GM12873 (cell line): ENCODE measurements at regions not wholly inside any gene's neighbourhood (a gene's known extent, or its start where the extent isn't known, plus 50 kb on each side); places are given as distances from the start of the nearest gene placed in this dataset.
A peak's percentile ranks its signal among the peaks of the same experiment; 100 is the strongest.

ENCODE experiments used
- TF ChIP-seq, protein P1 (sequence below): IDR thresholded peaks from 2 replicates; pipeline ENCODE4 v1.5.1; 2012; ENCODE audit warnings: low read depth, mild to moderate bottlenecking, moderate library complexity, low read length, control low read depth; ENCODE audit not compliant: insufficient read depth; ENCODE audit errors: missing control alignments

DNA sequence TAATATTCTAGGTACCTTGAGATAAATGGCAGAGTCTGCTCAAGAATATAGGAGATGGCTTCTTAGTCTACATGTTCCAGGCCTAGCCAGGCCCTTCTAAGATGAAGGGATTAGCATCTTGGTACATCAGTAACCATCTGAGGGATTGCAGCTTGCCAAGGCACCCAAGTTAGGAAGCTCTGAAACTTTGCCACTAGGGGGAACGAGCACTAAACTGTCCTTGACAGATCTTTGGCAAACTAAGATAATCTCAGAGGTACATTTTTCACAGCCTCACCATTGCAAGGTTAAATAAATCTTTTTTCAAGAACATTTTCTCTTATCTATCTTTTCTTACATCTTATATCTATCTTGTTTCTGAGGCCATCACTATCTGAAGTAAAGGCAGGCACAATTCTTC lies 351.2 kb downstream of the RAP2B start:
- TF ChIP-seq, protein P1, sequence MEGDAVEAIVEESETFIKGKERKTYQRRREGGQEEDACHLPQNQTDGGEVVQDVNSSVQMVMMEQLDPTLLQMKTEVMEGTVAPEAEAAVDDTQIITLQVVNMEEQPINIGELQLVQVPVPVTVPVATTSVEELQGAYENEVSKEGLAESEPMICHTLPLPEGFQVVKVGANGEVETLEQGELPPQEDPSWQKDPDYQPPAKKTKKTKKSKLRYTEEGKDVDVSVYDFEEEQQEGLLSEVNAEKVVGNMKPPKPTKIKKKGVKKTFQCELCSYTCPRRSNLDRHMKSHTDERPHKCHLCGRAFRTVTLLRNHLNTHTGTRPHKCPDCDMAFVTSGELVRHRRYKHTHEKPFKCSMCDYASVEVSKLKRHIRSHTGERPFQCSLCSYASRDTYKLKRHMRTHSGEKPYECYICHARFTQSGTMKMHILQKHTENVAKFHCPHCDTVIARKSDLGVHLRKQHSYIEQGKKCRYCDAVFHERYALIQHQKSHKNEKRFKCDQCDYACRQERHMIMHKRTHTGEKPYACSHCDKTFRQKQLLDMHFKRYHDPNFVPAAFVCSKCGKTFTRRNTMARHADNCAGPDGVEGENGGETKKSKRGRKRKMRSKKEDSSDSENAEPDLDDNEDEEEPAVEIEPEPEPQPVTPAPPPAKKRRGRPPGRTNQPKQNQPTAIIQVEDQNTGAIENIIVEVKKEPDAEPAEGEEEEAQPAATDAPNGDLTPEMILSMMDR: peak; percentile 44

DNA sequence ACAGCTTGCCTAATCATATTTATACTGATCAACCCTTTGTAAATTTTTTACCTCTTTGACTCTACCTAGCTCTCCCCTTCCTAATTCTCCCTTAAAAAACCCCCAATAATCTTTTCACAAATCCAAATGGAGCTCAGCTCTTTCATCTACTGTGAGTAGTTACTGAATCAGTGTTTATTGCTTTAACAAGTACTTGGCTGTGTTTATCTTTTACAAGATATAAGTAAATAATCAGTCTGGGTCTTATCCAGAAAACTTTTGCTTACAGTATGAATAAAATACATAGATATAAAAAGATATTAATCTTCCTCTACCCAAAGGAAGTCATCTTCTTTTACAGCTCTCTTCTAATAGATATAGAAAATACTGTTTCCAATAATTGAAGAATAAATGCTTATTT lies 366.4 kb downstream of the RAP2B start:
- TF ChIP-seq, protein P1: no peak

DNA sequence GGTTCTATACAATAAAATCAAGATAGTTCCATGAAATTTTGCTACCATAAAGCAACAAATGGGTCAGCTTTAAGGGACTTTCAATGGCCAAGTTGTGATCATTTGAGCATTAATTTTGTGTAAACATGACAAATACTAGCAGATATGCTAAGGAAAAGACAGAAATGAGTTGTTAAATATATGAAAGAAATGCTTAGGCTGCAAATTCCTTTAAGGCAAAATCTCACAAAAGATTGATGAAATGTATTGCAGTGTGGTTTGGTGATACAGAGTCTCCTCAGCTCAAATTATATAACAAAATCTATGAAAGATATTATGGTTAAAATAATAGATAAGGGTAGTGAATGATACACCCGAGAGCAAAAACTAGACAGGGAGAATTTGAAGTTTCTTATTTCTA lies 377.2 kb downstream of the RAP2B start:
- TF ChIP-seq, protein P1: no peak

DNA sequence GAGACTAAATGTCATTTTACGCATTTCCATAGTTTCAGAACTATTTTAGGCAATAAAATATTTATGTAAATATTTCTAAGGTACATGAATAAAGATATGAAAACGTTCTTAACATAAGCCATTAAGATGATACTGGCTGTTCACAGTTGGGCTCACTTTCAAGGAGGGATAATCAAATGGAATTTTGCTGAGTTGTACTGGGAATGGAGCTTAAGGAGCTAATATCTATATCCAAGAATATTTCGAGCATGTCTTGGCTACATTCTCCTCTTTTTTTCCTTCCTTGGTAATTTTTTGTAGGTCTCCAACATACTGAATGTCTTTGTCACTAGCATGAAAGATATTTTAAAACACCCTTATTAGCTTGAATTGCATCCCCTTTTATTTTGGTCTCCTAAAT lies 383.4 kb downstream of the RAP2B start:
- TF ChIP-seq, protein P1: no peak

DNA sequence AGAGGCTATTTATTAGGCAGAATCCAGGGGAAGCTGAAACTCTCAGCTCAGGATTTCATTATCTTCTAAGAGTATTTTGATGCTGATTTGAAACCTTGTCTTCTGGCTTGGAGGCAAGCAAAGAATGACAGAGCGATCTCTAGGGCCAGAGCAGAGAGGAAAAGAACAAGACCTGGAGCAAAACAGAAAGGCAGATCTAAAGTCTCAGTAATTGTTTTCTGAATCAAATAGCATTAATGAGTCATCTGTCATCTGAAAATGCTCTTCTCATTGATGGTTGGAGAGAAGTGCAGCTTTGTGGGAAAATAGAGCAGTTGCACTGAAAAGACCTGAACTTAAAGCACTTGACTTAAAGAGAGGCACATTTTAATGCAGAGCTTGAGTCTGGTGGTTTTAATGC lies 385.9 kb downstream of the RAP2B start:
- TF ChIP-seq, protein P1: no peak

DNA sequence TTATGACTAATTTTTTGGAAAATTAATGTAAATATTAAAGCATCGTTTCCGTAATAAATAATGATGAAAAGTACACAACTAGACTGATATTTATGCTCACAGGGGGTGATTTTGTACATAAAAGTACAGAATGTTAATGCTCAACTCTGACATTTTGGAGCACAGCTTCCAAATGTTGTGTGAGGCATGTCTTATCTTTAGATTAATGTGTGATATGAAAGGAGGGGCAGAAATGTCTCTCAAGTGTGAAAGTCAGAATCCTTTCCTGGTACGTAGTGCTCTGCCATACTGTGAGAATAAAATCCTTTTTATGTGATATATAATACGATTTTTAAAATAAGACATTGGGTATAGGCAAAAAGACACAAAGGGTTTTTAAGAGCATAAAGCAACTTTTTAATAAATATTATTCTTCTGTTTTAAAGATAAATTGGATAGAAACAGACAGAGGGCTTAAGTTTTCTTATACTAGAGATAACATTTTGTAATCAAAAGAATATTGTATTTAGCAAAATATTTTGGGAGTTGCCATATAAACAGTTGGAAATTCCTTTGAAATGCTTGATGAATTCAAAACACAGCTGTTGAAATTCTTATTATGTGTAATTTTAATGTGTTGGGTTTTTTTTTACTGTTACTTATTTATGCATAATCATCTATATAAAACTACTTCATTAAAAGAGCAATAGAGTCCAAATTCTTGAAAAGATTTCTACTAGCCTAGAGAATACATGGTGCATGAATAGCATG lies 389.7 kb downstream of the RAP2B start:
- TF ChIP-seq, protein P1: no peak

DNA sequence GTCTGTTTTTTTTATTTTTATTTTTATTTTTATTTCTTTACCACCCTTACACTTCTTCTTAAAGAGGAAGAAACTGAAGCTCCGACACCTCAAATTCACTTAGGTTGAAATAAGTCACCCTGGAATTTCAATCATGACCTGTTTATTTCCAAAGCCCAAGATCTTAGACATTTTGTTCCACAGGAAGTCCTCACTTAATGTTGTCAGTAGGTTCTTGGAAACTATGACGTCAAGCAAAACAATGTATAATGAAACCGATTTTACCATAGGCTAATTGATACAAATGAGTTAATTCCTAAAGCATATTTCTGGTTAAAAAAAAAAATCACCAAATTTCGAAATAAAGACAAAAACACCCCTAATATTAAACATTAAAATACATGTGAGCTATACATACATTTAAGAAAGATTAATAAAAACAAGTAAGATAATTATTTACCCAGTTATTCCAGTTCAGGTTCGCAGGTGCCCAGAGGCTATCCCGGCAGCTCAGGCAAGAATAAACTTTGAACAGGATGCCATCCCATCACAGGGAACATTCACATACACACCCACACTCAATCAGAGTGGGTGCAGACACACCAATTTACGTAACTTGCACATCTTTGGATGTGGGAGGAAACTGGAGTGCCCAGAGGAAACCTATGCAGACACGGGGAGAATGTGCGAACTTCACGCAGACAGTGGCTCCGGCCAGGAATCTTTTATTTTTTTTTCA lies 391.0 kb downstream of the RAP2B start:
- TF ChIP-seq, protein P1: no peak
